ENCODE measurements at regions not wholly inside any gene's neighbourhood (a gene's known extent, or its start where the extent isn't known, plus 50 kb on each side); places are given as distances from the start of the nearest gene placed in this dataset.

- H3K9ac ChIP-seq: no peak overlapping the region
- no peak for DNase-seq
- H3K79me2 ChIP-seq (ENCODE audit: insufficient read depth): no peaks in the 10 kb centered on the region
- H3K9me3 ChIP-seq: no peaks in the 10 kb centered on the region
- H3K9me2 ChIP-seq: no peaks in the 10 kb centered on the region
- no peaks in the 10 kb centered on the region for H4K20me1 ChIP-seq (ENCODE audit: insufficient read depth)
- no peak overlapping the region for H3K27ac ChIP-seq (ENCODE audit: low read depth in 2 of 2, low read length in 1 of 2)
- H2AFZ ChIP-seq (ENCODE audit: low read depth): no peak overlapping the region
- H3K4me3 ChIP-seq (ENCODE audit: low read depth in 2 of 2, low read length in 1 of 2): no peak overlapping the region
- no peak overlapping the region for H3K4me2 ChIP-seq
- H3K4me1 ChIP-seq (ENCODE audit: control insufficient read depth in 1 of 2, insufficient read depth in 2 of 2, low read depth in 1 of 2, low read length in 1 of 2): no peaks in the 10 kb centered on the region
- no peaks in the 10 kb centered on the region for H3K27me3 ChIP-seq (ENCODE audit: insufficient read depth)
- WGBS (ENCODE audit: low lambda C conversion rate): 42% methylated on average over 5 of the region's 5 CpGs
- H3F3A ChIP-seq (replicated peaks; ENCODE audit: insufficient read depth): no peaks in the 10 kb centered on the region
- no peak for TF ChIP-seq USF2 (IDR thresholded peaks at IDR 0.05; ENCODE audit: borderline replicate concordance, low read depth, low read length)
- no peak for TF ChIP-seq MAX (IDR thresholded peaks at IDR 0.05; ENCODE audit: low read depth)
- no peak for TF ChIP-seq NFIC (IDR thresholded peaks at IDR 0.05; ENCODE audit: borderline replicate concordance)
- TF ChIP-seq RCOR1 (IDR thresholded peaks at IDR 0.05; ENCODE audit: low read length): no peak
- TF ChIP-seq SMC3 (IDR thresholded peaks at IDR 0.05; ENCODE audit: low read depth, low read length): no peak
- TF ChIP-seq REST (IDR thresholded peaks at IDR 0.05; ENCODE audit: low read depth, low read length): no peak
- TF ChIP-seq CHD2 (IDR thresholded peaks at IDR 0.05; ENCODE audit: low read length, partially characterized antibody): no peak
- TF ChIP-seq TAF1 (IDR thresholded peaks at IDR 0.05; ENCODE audit: borderline replicate concordance, low read depth, low read length): no peak
- no peak for TF ChIP-seq YY1 (IDR thresholded peaks at IDR 0.05; ENCODE audit: low read depth)
- no peak for TF ChIP-seq CTCF (IDR thresholded peaks at IDR 0.05)
- TF ChIP-seq GATA2 (CRISPR knock-in tag; IDR thresholded peaks at IDR 0.05): no peak
- no peak for TF ChIP-seq EZH2phosphoT487 (IDR thresholded peaks at IDR 0.05; ENCODE audit: borderline replicate concordance, low read depth)
- no peak for TF ChIP-seq NRF1 (IDR thresholded peaks at IDR 0.05; ENCODE audit: low read depth, low read length)
- no peak for TF ChIP-seq FOXM1 (IDR thresholded peaks at IDR 0.05; ENCODE audit: low read depth)
- no peak for TF ChIP-seq TCF12 (IDR thresholded peaks at IDR 0.05)
- TF ChIP-seq POLR2AphosphoS5 (IDR thresholded peaks at IDR 0.05; ENCODE audit: low read depth, low read length): no peak
- TF ChIP-seq TEAD4 (IDR thresholded peaks at IDR 0.05; ENCODE audit: borderline replicate concordance, insufficient read depth): no peak
- CTCF ChIA-PET: no interaction called here
- no peaks in the 10 kb centered on the region for H3K36me3 ChIP-seq (replicated peaks in 1 of 2; ENCODE audit: control insufficient read depth in 1 of 2, insufficient read depth in 2 of 2, low read length in 1 of 2)
- POLR2A ChIA-PET: no interaction called here
Measured at GRCh38 chr5:8394965-8395364, 526.0 kb downstream of the MTRR start.

All from SK-N-SH (cell line).